OCI-LY7 (cell line): ENCODE measurements at regions not wholly inside any gene's neighbourhood (a gene's known extent, or its start where the extent isn't known, plus 50 kb on each side); places are given as distances from the start of the nearest gene placed in this dataset.

Experiments used
- BruUV-seq: library from RNA; stranded (reverse); fragments of 400-500 nt; replicated peaks from 2 replicates; lab custom pipeline; 2021; lab: Mats Ljungman, UMichigan
- CTCF ChIA-PET: fragments of 300-600 bp; sonication (Branson Sonifier 250); formaldehyde crosslinking; loops from one replicate; lab custom pipeline; 2022; ENCODE audit warnings: antibody characterized with exemption; ENCODE audit not compliant: unreplicated experiment; lab: Charles Lee
- POLR2A ChIA-PET: fragments of 300-600 bp; sonication (Branson Sonifier 250); formaldehyde crosslinking; loops from one replicate; lab custom pipeline; 2022; ENCODE audit warnings: antibody characterized with exemption; lab: Charles Lee
- DNase-seq: peaks from one replicate; pipeline ENCODE4 v3.0.0-alpha.2; 2015; ENCODE audit warnings: low spot score
- H2AFZ ChIP-seq: fragments of 200-600 bp; sonication (generic), shearing (Covaris generic); 2 replicates; pipeline ENCODE4 v1.6.1; 2014; ENCODE audit warnings: mild to moderate bottlenecking, antibody characterized with exemption, low read length, moderate library complexity
- H3K27ac ChIP-seq: fragments of 200-600 bp; sonication (generic); 2 replicates; pipeline ENCODE4 v1.5.1; 2014; ENCODE audit warnings: mixed run types, low read depth, mild to moderate bottlenecking, moderate library complexity, low read length, inconsistent platforms; ENCODE audit not compliant: poor library complexity, severe bottlenecking
- H3K36me3 ChIP-seq: fragments of 200-600 bp; sonication (generic); 2 replicates; pipeline ENCODE4 v1.6.1; 2014; ENCODE audit warnings: mild to moderate bottlenecking, antibody characterized with exemption, low read length, moderate library complexity, mixed read lengths; ENCODE audit not compliant: insufficient read depth
- H3K4me1 ChIP-seq: fragments of 200-600 bp; sonication (generic); 2 replicates; pipeline ENCODE4 v1.5.1; 2014; ENCODE audit warnings: mild to moderate bottlenecking, low read length; ENCODE audit not compliant: insufficient read depth, poor library complexity, severe bottlenecking
- H3K4me2 ChIP-seq: fragments of 200-600 bp; sonication (generic); 2 replicates; pipeline ENCODE4 v1.6.1; 2014; ENCODE audit warnings: mild to moderate bottlenecking, low read length
- H3K4me3 ChIP-seq: fragments of 200-600 bp; sonication (generic); 2 replicates; pipeline ENCODE4 v1.5.1; 2014; ENCODE audit warnings: mild to moderate bottlenecking, low read depth, low read length; ENCODE audit not compliant: poor library complexity, severe bottlenecking
- H3K79me2 ChIP-seq: fragments of 200-600 bp; sonication (generic); 2 replicates; pipeline ENCODE4 v1.6.1; 2016; ENCODE audit warnings: low read depth, mild to moderate bottlenecking, low read length, moderate library complexity, mixed read lengths; ENCODE audit not compliant: insufficient read depth
- H3K9me2 ChIP-seq: fragments of 200-600 bp; sonication (generic); 2 replicates; pipeline ENCODE4 v1.6.1; 2016; ENCODE audit warnings: mild to moderate bottlenecking, low read length, mixed read lengths; ENCODE audit not compliant: insufficient read depth
- H3K9me3 ChIP-seq: fragments of 200-600 bp; sonication (generic); 2 replicates; pipeline ENCODE4 v1.6.1; 2014; ENCODE audit warnings: mild to moderate bottlenecking, mixed run types, low read length, mixed read lengths
- H4K20me1 ChIP-seq: fragments of 200-600 bp; sonication (generic); 2 replicates; pipeline ENCODE4 v1.6.1; 2014; ENCODE audit warnings: mild to moderate bottlenecking, antibody characterized with exemption, low read length, moderate library complexity, mixed read lengths; ENCODE audit not compliant: insufficient read depth
- EZH2phosphoT487 ChIP-seq: fragments of 200-600 bp; sonication (generic); IDR thresholded peaks from 2 replicates; pipeline ENCODE4 v1.6.1; 2018; ENCODE audit warnings: low read depth, borderline replicate concordance, mild to moderate bottlenecking, mixed run types, antibody characterized with exemption, low read length, moderate library complexity, mixed read lengths
- intact Hi-C: fragments of 100-400 bp; cut with micrococcal nuclease; formaldehyde crosslinking; loops from one replicate; pipeline ENCODE4 v1.10.0; 2022; ENCODE audit not compliant: unreplicated experiment
- TF ChIP-seq, protein P1 (sequence below): fragments of 200-600 bp; sonication (generic); conservative IDR thresholded peaks from 2 replicates; pipeline ENCODE4 v1.5.1; 2014; ENCODE audit warnings: mild to moderate bottlenecking, antibody characterized with exemption, low read length, moderate library complexity, mixed read lengths

- DNase-seq = no peak
- TF ChIP-seq, protein P1, sequence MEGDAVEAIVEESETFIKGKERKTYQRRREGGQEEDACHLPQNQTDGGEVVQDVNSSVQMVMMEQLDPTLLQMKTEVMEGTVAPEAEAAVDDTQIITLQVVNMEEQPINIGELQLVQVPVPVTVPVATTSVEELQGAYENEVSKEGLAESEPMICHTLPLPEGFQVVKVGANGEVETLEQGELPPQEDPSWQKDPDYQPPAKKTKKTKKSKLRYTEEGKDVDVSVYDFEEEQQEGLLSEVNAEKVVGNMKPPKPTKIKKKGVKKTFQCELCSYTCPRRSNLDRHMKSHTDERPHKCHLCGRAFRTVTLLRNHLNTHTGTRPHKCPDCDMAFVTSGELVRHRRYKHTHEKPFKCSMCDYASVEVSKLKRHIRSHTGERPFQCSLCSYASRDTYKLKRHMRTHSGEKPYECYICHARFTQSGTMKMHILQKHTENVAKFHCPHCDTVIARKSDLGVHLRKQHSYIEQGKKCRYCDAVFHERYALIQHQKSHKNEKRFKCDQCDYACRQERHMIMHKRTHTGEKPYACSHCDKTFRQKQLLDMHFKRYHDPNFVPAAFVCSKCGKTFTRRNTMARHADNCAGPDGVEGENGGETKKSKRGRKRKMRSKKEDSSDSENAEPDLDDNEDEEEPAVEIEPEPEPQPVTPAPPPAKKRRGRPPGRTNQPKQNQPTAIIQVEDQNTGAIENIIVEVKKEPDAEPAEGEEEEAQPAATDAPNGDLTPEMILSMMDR = no peak
- TF ChIP-seq EZH2phosphoT487 = no peak
- Histone ChIP-seq H4K20me1 (no peaks in the 10 kb centered on the region), H3K27ac (no peak overlapping the region), H3K9me2 (no peaks in the 10 kb centered on the region), H3K79me2 (no peaks in the 10 kb centered on the region), H3K4me2 (no peak overlapping the region), H3K9me3 (no peaks in the 10 kb centered on the region), H3K4me1 (no peaks in the 10 kb centered on the region), H3K4me3 (no peak overlapping the region), H2AFZ (no peak overlapping the region), H3K36me3 (no peaks in the 10 kb centered on the region)
- CTCF ChIA-PET = no interaction called here
- POLR2A ChIA-PET = no interaction called here
- intact Hi-C loops = no loop called here
- no TSS peak for BruUV-seq
Observed at GRCh38 chr13:87736849-87737385, 65.7 kb downstream of the SLITRK5 start.

DNA sequence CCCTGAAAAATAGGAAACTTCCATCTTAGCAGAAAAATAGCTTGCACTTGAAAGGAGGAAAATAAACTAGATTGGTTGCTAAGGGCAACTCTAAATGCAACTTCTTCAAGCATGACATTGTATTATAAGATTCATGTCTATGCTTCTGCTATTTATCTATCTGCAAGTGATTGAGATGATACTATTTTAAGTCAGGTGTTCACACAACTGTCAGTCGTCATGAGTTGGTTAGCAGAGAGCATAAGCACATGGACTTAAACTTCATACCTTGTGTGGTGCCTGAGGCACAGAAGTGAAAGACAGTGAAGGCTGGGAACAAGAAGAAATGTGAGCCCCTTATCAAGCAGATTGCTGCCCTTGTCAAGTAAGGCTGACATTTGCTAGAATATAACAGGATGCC lies 82.9 kb downstream of the SLITRK5 start:
- no peaks in the 10 kb centered on the region for H3K9me2 ChIP-seq
- POLR2A ChIA-PET = no interaction called here
- H3K79me2 ChIP-seq = no peaks in the 10 kb centered on the region
- CTCF ChIA-PET = no interaction called here
- H3K36me3 ChIP-seq = no peaks in the 10 kb centered on the region
- H2AFZ ChIP-seq = no peak overlapping the region
- H3K4me2 ChIP-seq = no peak overlapping the region
- H3K4me1 ChIP-seq = no peaks in the 10 kb centered on the region
- no peak for DNase-seq
- H3K4me3 ChIP-seq = no peak overlapping the region
- intact Hi-C loops = no loop called here
- BruUV-seq = no TSS peak
- TF ChIP-seq, protein P1 = no peak
- TF ChIP-seq EZH2phosphoT487 = no peak
- H3K9me3 ChIP-seq = no peaks in the 10 kb centered on the region
- H4K20me1 ChIP-seq = no peaks in the 10 kb centered on the region
- no peak overlapping the region for H3K27ac ChIP-seq

GRCh38 chr13:87769445-87769844 lies 98.3 kb downstream of the SLITRK5 start:
- POLR2A ChIA-PET = interaction anchor here (0.7 kb wide), 1 partner anchor 159 kb away, joined by 3 read pairs; no protein-coding TSS in a partner anchor
- Histone ChIP-seq H3K9me2 (no peaks in the 10 kb centered on the region), H3K9me3 (no peaks in the 10 kb centered on the region), H3K79me2 (no peaks in the 10 kb centered on the region), H4K20me1 (no peaks in the 10 kb centered on the region), H3K4me3 (no peak overlapping the region), H3K27ac (no peak overlapping the region), H2AFZ (no peak overlapping the region), H3K4me1 (no peaks in the 10 kb centered on the region), H3K36me3 (no peaks in the 10 kb centered on the region), H3K4me2 (no peak overlapping the region)
- DNase-seq = no peak
- BruUV-seq = no TSS peak
- TF ChIP-seq, protein P1 = no peak
- TF ChIP-seq EZH2phosphoT487 = no peak
- intact Hi-C loops = no loop called here
- CTCF ChIA-PET = no interaction called here
